Loucy (cell line): ENCODE measurements at regions not wholly inside any gene's neighbourhood (a gene's known extent, or its start where the extent isn't known, plus 50 kb on each side); places are given as distances from the start of the nearest gene placed in this dataset.

Experiments used
- H2AFZ ChIP-seq: fragments of 200-600 bp; sonication (generic); 2 replicates; pipeline ENCODE4 v1.6.0; 2016; ENCODE audit warnings: antibody characterized with exemption, mild to moderate bottlenecking, low read length, moderate library complexity
- H3F3A ChIP-seq: fragments of 200-600 bp; 2 replicates; pipeline ENCODE4 v1.6.0; 2016; ENCODE audit warnings: antibody characterized with exemption, low read depth, mild to moderate bottlenecking
- H3K27me3 ChIP-seq: fragments of 200-600 bp; sonication (generic); 2 replicates; pipeline ENCODE4 v1.6.1; 2014; ENCODE audit warnings: low read length, mild to moderate bottlenecking; ENCODE audit not compliant: insufficient read depth, poor library complexity, severe bottlenecking
- H3K36me3 ChIP-seq: fragments of 200-600 bp; sonication (generic); 2 replicates; pipeline ENCODE4 v1.6.1; 2016; ENCODE audit warnings: low read length; ENCODE audit not compliant: insufficient read depth
- H3K4me1 ChIP-seq: fragments of 200-600 bp; sonication (generic); 2 replicates; pipeline ENCODE4 v1.5.1; 2014; ENCODE audit warnings: low read length, mild to moderate bottlenecking; ENCODE audit not compliant: insufficient read depth, poor library complexity, severe bottlenecking
- H3K4me2 ChIP-seq: fragments of 200-600 bp; sonication (generic); 2 replicates; pipeline ENCODE4 v1.6.0; 2014; ENCODE audit warnings: antibody characterized with exemption, low read length, low read depth, mild to moderate bottlenecking; ENCODE audit not compliant: poor library complexity, severe bottlenecking
- H3K4me3 ChIP-seq: fragments of 200-600 bp; sonication (generic); 2 replicates; pipeline ENCODE4 v1.5.1; 2014; ENCODE audit warnings: low read length, mild to moderate bottlenecking, mixed read lengths; ENCODE audit not compliant: poor library complexity, severe bottlenecking
- H3K79me2 ChIP-seq: fragments of 200-600 bp; sonication (generic); 2 replicates; pipeline ENCODE4 v1.6.1; 2014; ENCODE audit warnings: low read length; ENCODE audit not compliant: insufficient read depth
- H3K9ac ChIP-seq: fragments of 200-600 bp; sonication (generic); 2 replicates; pipeline ENCODE4 v1.6.0; 2014; ENCODE audit warnings: mild to moderate bottlenecking, low read depth, low read length, moderate library complexity; ENCODE audit not compliant: poor library complexity, severe bottlenecking
- H3K9me2 ChIP-seq: fragments of 200-600 bp; sonication (generic); replicated peaks from 2 replicates; pipeline ENCODE4 v1.6.1; 2016; ENCODE audit warnings: low read depth, low read length, mixed read lengths
- H3K9me3 ChIP-seq: fragments of 200-600 bp; sonication (generic); 2 replicates; pipeline ENCODE4 v1.6.1; 2014; ENCODE audit warnings: mild to moderate bottlenecking, antibody characterized with exemption, low read length, low read depth; ENCODE audit not compliant: insufficient read depth
- H4K20me1 ChIP-seq: fragments of 200-600 bp; sonication (generic); 2 replicates; pipeline ENCODE4 v1.6.0; 2014; ENCODE audit warnings: antibody characterized with exemption, low read length, mild to moderate bottlenecking; ENCODE audit not compliant: insufficient read depth, poor library complexity, severe bottlenecking
- CTCF ChIP-seq: fragments of 200-600 bp; sonication (generic); conservative IDR thresholded peaks from 2 replicates; pipeline ENCODE4 v1.5.1; 2014; ENCODE audit warnings: mild to moderate bottlenecking, antibody characterized with exemption, low read length
- EZH2phosphoT487 ChIP-seq: fragments of 200-600 bp; IDR thresholded peaks from 2 replicates; pipeline ENCODE4 v1.6.1; 2018; ENCODE audit warnings: antibody characterized with exemption, mild to moderate bottlenecking, moderate library complexity, borderline replicate concordance

GRCh38 chr6:148182378-148182777 lies 160.3 kb upstream of the SASH1 start:
- H3K79me2 ChIP-seq: no peaks in the 10 kb centered on the region
- no peak for TF ChIP-seq EZH2phosphoT487
- TF ChIP-seq CTCF: no peak
- H3K9me2 ChIP-seq: no peaks in the 10 kb centered on the region
- H3K9me3 ChIP-seq: no peaks in the 10 kb centered on the region
- no peak overlapping the region for H3K4me2 ChIP-seq
- H3K4me3 ChIP-seq: no peak overlapping the region
- no peaks in the 10 kb centered on the region for H3K27me3 ChIP-seq
- H3K9ac ChIP-seq: no peak overlapping the region
- H2AFZ ChIP-seq: no peak overlapping the region
- no peaks in the 10 kb centered on the region for H3F3A ChIP-seq
- H3K4me1 ChIP-seq: no peaks in the 10 kb centered on the region
- no peaks in the 10 kb centered on the region for H4K20me1 ChIP-seq
- no peaks in the 10 kb centered on the region for H3K36me3 ChIP-seq

GRCh38 chr6:148183776-148184175 lies 158.9 kb upstream of the SASH1 start:
- TF ChIP-seq CTCF (no peak), EZH2phosphoT487 (no peak)

GRCh38 chr6:148186916-148187315 lies 155.7 kb upstream of the SASH1 start:
- Histone ChIP-seq H3K4me2 (no peak overlapping the region), H3K36me3 (no peaks in the 10 kb centered on the region), H2AFZ (no peak overlapping the region), H3K9me3 (no peaks in the 10 kb centered on the region), H3K79me2 (no peaks in the 10 kb centered on the region), H3K4me3 (no peak overlapping the region), H4K20me1 (no peaks in the 10 kb centered on the region), H3K9ac (no peak overlapping the region), H3K4me1 (peaks cover 3% of the 10 kb centered on the region), H3F3A (no peaks in the 10 kb centered on the region), H3K27me3 (no peaks in the 10 kb centered on the region), H3K9me2 (no peaks in the 10 kb centered on the region)
- TF ChIP-seq EZH2phosphoT487: no peak
- no peak for TF ChIP-seq CTCF

More at GRCh38 chr6:148183776-148184175, 158.9 kb upstream of the SASH1 start:
- no peak overlapping the region for H3K4me3 ChIP-seq
- H3K9me3 ChIP-seq: no peaks in the 10 kb centered on the region
- H3K4me1 ChIP-seq: no peaks in the 10 kb centered on the region
- no peaks in the 10 kb centered on the region for H3K36me3 ChIP-seq
- no peaks in the 10 kb centered on the region for H3K79me2 ChIP-seq
- no peaks in the 10 kb centered on the region for H3K27me3 ChIP-seq
- no peaks in the 10 kb centered on the region for H3F3A ChIP-seq
- no peaks in the 10 kb centered on the region for H4K20me1 ChIP-seq
- H3K9me2 ChIP-seq: no peaks in the 10 kb centered on the region
- no peak overlapping the region for H2AFZ ChIP-seq
- no peak overlapping the region for H3K4me2 ChIP-seq
- H3K9ac ChIP-seq: no peak overlapping the region
